ENCODE measurements at regions not wholly inside any gene's neighbourhood (a gene's known extent, or its start where the extent isn't known, plus 50 kb on each side); places are given as distances from the start of the nearest gene placed in this dataset.

- TF ChIP-seq PATZ1 (CRISPR knock-in tag; IDR thresholded peaks at IDR 0.05; ENCODE audit: borderline replicate concordance) (no peak), PPARA (CRISPR knock-in tag; IDR thresholded peaks at IDR 0.05; ENCODE audit: borderline replicate concordance) (no peak), BACH2 (CRISPR knock-in tag; IDR thresholded peaks at IDR 0.05; ENCODE audit: borderline replicate concordance) (no peak), ZNF70 (CRISPR knock-in tag; IDR thresholded peaks at IDR 0.05) (no peak), ZNF8 (CRISPR knock-in tag; IDR thresholded peaks at IDR 0.05) (no peak), TSHZ2 (CRISPR knock-in tag; IDR thresholded peaks at IDR 0.05) (no peak), RARB (CRISPR knock-in tag; IDR thresholded peaks at IDR 0.05) (no peak), CREB5 (CRISPR knock-in tag; IDR thresholded peaks at IDR 0.05; ENCODE audit: low read depth) (no peak), TCF4 (CRISPR knock-in tag; IDR thresholded peaks at IDR 0.05; ENCODE audit: borderline replicate concordance) (no peak), ZFP3 (CRISPR knock-in tag; IDR thresholded peaks at IDR 0.05) (no peak), ARNTL (CRISPR knock-in tag; IDR thresholded peaks at IDR 0.05; ENCODE audit: borderline replicate concordance, low read depth) (no peak), ZFP30 (CRISPR knock-in tag; IDR thresholded peaks at IDR 0.05) (no peak)
These were observed 427.4 kb upstream of the NAALADL2 start for GRCh38 chr3:174431717-174432116.
